ENCODE measurements at regions not wholly inside any gene's neighbourhood (a gene's known extent, or its start where the extent isn't known, plus 50 kb on each side); places are given as distances from the start of the nearest gene placed in this dataset.

- TF ChIP-seq CTCF (IDR thresholded peaks at IDR 0.05) (no peak), POLR2A (IDR thresholded peaks at IDR 0.05) (no peak)
- DNase-seq: no peak
- Histone ChIP-seq H3K36me3 (no peaks in the 10 kb centered on the region), H3K27ac (no peak overlapping the region), H3K4me3 (no peak overlapping the region), H3K9me3 (no peaks in the 10 kb centered on the region), H3K27me3 (no peaks in the 10 kb centered on the region), H3K4me1 (no peaks in the 10 kb centered on the region)
These were observed 240.3 kb upstream of the CELF4 start for GRCh38 chr18:37805773-37806404.

- DNase-seq: no peak
- TF ChIP-seq CTCF (IDR thresholded peaks at IDR 0.05): no peak
- no peak for TF ChIP-seq POLR2A (IDR thresholded peaks at IDR 0.05)
- Histone ChIP-seq H3K4me1 (no peaks in the 10 kb centered on the region), H3K9me3 (no peaks in the 10 kb centered on the region), H3K36me3 (no peaks in the 10 kb centered on the region), H3K4me3 (no peak overlapping the region), H3K27me3 (no peaks in the 10 kb centered on the region), H3K27ac (no peak overlapping the region)
These were observed 231.3 kb upstream of the CELF4 start for GRCh38 chr18:37796823-37797349.

GRCh38 chr18:37787452-37787851, 221.9 kb upstream of the CELF4 start:
- no peak overlapping the region for H3K4me3 ChIP-seq
- TF ChIP-seq CTCF (IDR thresholded peaks at IDR 0.05) (no peak), POLR2A (IDR thresholded peaks at IDR 0.05) (no peak)
- no peak overlapping the region for H3K27ac ChIP-seq
- no peak for DNase-seq
- H3K36me3 ChIP-seq: no peaks in the 10 kb centered on the region
- no peaks in the 10 kb centered on the region for H3K4me1 ChIP-seq
- no peaks in the 10 kb centered on the region for H3K27me3 ChIP-seq
- H3K9me3 ChIP-seq: no peaks in the 10 kb centered on the region

GRCh38 chr18:37783771-37784170, 218.2 kb upstream of the CELF4 start:
- Histone ChIP-seq H3K4me1 (no peaks in the 10 kb centered on the region), H3K27ac (no peak overlapping the region), H3K27me3 (no peaks in the 10 kb centered on the region), H3K9me3 (no peaks in the 10 kb centered on the region), H3K36me3 (no peaks in the 10 kb centered on the region), H3K4me3 (no peak overlapping the region)
- TF ChIP-seq CTCF (IDR thresholded peaks at IDR 0.05): no peak
- TF ChIP-seq POLR2A (IDR thresholded peaks at IDR 0.05): no peak
- DNase-seq: no peak

- H3K27me3 ChIP-seq: no peaks in the 10 kb centered on the region
- no peaks in the 10 kb centered on the region for H3K4me1 ChIP-seq
- no peak for DNase-seq
- H3K36me3 ChIP-seq: no peaks in the 10 kb centered on the region
- H3K27ac ChIP-seq: no peak overlapping the region
- no peaks in the 10 kb centered on the region for H3K9me3 ChIP-seq
- H3K4me3 ChIP-seq: no peak overlapping the region
- no peak for TF ChIP-seq POLR2A (IDR thresholded peaks at IDR 0.05)
- no peak for TF ChIP-seq CTCF (IDR thresholded peaks at IDR 0.05)
These were observed 213.6 kb upstream of the CELF4 start for GRCh38 chr18:37779220-37779619.

All from Peyer's patch (tissue), 4 donors.